Thyroid gland (tissue), 4 donors: ENCODE measurements at regions not wholly inside any gene's neighbourhood (a gene's known extent, or its start where the extent isn't known, plus 50 kb on each side); places are given as distances from the start of the nearest gene placed in this dataset.

Source experiments
- DNase-seq, 2 donors: peaks; one replicate each; pipeline ENCODE4 v3.0.0-alpha.2; 2019
- H3K27ac ChIP-seq, 3 donors: fragments of 200-600 bp; sonication (generic); 1 replicate in 2 of 3; 2 replicates in 1 of 3; pipeline ENCODE4 v1.5.1; 2016 to 2019; ENCODE audit warnings: mild to moderate bottlenecking in 1 of 3, moderate library complexity in 1 of 3
- H3K27me3 ChIP-seq: fragments of 200-600 bp; sonication (generic); one replicate; pipeline ENCODE4 v1.5.1; 2019
- H3K36me3 ChIP-seq, 2 donors: fragments of 200-600 bp; sonication (generic); one replicate each; pipeline ENCODE4 v1.5.1; 2016 to 2019
- H3K4me1 ChIP-seq, 2 donors: fragments of 200-600 bp; sonication (generic); one replicate each; pipeline ENCODE4 v1.5.1; 2017 to 2019
- H3K4me3 ChIP-seq, 3 donors: fragments of 200-600 bp; sonication (generic); replicated peaks in 1 of 3; 1 replicate in 2 of 3; 2 replicates in 1 of 3; pipeline ENCODE4 v1.5.1; 2016; ENCODE audit warnings: mild to moderate bottlenecking in 1 of 3
- H3K9me3 ChIP-seq: fragments of 200-600 bp; sonication (generic); one replicate; pipeline ENCODE4 v1.5.1; 2017
- POLR2A ChIP-seq, 2 donors: fragments of 450-650 bp; IDR thresholded peaks; one replicate each; pipeline ENCODE4 v1.6.1; 2017; ENCODE audit warnings: antibody characterized with exemption in 2 of 2, mild to moderate bottlenecking in 2 of 2, moderate library complexity in 1 of 2
- WGBS, 2 donors: methylation state at CpG; one replicate each; pipeline ENCODE4 v1.1.5; 2017; 5-methylcytosine and 5-hydroxymethylcytosine counted together
- intact Hi-C: fragments of 100-400 bp; cut with DNase I; formaldehyde crosslinking; loops from one replicate; pipeline ENCODE4 v1.15.1; 2023
- TF ChIP-seq, protein P1 (sequence below), 6 experiments: fragments of 200-600 bp in 3 of 6; fragments of 450-650 bp in 3 of 6; sonication (generic) in 3 of 6; IDR thresholded peaks; one replicate each; pipeline ENCODE4 v1.5.1; 2016 to 2019; ENCODE audit warnings: antibody characterized with exemption in 6 of 6, mild to moderate bottlenecking in 2 of 6, inconsistent platforms in 1 of 6, moderate library complexity in 1 of 6

DNA sequence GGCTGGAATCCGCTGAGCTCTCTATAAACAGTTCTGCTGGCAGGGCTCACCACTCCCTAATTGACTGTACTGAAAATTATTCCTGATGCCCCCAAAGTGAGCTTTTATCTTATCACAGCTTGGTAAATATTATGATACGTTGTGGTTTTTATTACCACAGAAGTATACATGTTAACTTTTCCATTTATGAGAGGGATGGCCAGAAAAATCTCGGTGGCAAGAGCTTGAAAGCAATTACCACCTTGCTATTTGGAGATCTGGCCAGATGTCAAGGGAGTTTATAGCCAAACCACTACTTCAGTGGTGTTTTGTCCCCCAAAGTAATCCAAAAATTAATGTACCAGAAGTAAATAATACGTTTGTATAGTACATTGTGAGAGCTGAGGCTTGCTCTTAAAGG, 75.4 kb upstream of the RCN1 start:
- no peak for DNase-seq
- Histone ChIP-seq H3K9me3 (no peaks in the 10 kb centered on the region), H3K27ac (no peak overlapping the region), H3K4me3 (no peak overlapping the region), H3K27me3 (no peaks in the 10 kb centered on the region), H3K36me3 (no peaks in the 10 kb centered on the region), H3K4me1 (no peaks in the 10 kb centered on the region)
- intact Hi-C loops: no loop called here
- 67 to 81% methylated on average over 4 of the region's 4 CpGs for WGBS, 2 donors
- TF ChIP-seq, protein P1, sequence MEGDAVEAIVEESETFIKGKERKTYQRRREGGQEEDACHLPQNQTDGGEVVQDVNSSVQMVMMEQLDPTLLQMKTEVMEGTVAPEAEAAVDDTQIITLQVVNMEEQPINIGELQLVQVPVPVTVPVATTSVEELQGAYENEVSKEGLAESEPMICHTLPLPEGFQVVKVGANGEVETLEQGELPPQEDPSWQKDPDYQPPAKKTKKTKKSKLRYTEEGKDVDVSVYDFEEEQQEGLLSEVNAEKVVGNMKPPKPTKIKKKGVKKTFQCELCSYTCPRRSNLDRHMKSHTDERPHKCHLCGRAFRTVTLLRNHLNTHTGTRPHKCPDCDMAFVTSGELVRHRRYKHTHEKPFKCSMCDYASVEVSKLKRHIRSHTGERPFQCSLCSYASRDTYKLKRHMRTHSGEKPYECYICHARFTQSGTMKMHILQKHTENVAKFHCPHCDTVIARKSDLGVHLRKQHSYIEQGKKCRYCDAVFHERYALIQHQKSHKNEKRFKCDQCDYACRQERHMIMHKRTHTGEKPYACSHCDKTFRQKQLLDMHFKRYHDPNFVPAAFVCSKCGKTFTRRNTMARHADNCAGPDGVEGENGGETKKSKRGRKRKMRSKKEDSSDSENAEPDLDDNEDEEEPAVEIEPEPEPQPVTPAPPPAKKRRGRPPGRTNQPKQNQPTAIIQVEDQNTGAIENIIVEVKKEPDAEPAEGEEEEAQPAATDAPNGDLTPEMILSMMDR (IDR thresholded peaks at IDR 0.05): no peak
- no peak for TF ChIP-seq POLR2A (IDR thresholded peaks at IDR 0.05)

DNA sequence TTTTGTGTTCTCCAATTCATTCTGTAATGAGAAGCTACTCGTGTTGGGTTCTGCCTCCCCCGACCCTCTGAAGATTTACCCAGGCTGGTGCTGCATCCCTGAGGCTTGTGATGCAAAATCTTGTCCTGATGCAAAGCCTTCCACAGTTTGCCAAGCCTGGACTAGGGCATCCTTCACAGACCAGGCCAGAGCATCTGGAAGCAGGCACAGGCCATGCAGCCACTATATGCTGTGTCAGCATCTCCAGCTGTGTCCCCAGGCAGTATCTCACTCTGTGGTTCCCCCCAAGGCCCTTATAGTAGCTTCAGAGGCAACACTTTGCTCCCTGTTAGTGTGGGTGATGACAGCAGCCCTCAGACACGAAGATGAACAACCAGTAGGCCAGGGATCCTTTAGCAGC, 77.3 kb upstream of the RCN1 start:
- intact Hi-C loops: no loop called here
- H3K4me3 ChIP-seq: no peak overlapping the region
- no peak for DNase-seq
- no peaks in the 10 kb centered on the region for H3K36me3 ChIP-seq
- H3K9me3 ChIP-seq: no peaks in the 10 kb centered on the region
- WGBS, 2 donors: 43 to 46% methylated on average over 3 of the region's 3 CpGs
- no peaks in the 10 kb centered on the region for H3K27me3 ChIP-seq
- no peak for TF ChIP-seq POLR2A (IDR thresholded peaks at IDR 0.05)
- H3K27ac ChIP-seq: no peak overlapping the region
- no peaks in the 10 kb centered on the region for H3K4me1 ChIP-seq

DNA sequence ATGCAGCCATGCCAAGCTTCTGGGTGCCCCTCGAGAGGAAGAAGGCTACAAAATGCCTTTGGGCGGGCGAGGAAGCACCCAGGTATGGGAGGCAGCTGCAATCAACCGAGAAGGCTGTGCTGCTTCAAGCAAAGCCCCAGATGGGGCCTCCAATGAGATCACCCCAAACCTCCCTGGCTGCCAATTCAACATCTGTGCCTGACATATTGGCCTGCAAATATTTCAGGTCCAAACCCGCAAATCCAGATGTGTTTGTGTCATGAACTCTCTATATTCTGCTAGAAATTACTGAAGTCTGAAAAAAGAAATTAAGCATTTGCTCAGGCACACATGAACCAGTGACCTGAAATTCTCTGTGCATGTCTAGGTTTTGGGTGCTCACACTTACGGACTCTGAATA, 78.8 kb upstream of the RCN1 start:
- TF ChIP-seq, protein P1 (IDR thresholded peaks at IDR 0.05): no peak
- no peak for TF ChIP-seq POLR2A (IDR thresholded peaks at IDR 0.05)
- H3K27ac ChIP-seq: no peak overlapping the region
- no peaks in the 10 kb centered on the region for H3K9me3 ChIP-seq
- 68 to 87% methylated on average over 6 of the region's 6 CpGs for WGBS, 2 donors
- H3K27me3 ChIP-seq: no peaks in the 10 kb centered on the region
- no peak for DNase-seq
- intact Hi-C loops: no loop called here
- no peaks in the 10 kb centered on the region for H3K4me1 ChIP-seq
- no peak overlapping the region for H3K4me3 ChIP-seq
- H3K36me3 ChIP-seq: no peaks in the 10 kb centered on the region

DNA sequence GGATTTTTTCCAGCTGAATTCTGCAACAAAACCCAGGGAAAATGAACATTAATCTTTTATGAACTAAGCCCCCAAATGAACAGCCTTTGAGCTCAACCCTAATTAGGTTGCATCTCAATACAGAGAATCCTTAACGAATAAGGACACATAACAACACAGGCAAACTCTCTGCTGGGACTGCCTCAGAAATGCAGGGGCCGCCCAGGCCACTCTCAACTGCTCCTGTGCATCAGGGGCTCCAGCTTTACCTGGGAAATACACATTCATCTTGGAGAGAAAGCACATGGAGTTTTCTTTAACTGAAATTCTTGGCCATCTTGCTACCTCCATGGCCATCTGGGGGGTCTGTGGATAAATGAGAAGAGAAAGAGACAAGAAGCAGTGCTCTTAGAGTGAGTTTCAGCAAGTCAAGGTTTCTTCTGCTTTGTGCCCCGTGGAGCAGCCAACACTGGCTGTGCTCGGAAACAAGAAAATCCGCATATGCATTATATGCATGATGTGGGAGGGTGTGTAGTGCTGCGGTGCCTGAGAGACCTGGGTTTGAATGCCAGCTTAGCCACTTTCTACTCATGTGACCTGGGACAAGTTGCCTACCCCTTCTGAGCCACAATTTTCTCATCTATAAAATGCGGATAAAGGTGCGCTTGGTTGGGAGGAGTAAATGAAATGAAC, 81.9 kb upstream of the RCN1 start:
- intact Hi-C loops: no loop called here
- TF ChIP-seq, protein P1 (IDR thresholded peaks at IDR 0.05): no peak
- TF ChIP-seq POLR2A (IDR thresholded peaks at IDR 0.05): no peak
- 56 to 62% methylated on average over 8 of the region's 8 CpGs for WGBS, 2 donors

DNA sequence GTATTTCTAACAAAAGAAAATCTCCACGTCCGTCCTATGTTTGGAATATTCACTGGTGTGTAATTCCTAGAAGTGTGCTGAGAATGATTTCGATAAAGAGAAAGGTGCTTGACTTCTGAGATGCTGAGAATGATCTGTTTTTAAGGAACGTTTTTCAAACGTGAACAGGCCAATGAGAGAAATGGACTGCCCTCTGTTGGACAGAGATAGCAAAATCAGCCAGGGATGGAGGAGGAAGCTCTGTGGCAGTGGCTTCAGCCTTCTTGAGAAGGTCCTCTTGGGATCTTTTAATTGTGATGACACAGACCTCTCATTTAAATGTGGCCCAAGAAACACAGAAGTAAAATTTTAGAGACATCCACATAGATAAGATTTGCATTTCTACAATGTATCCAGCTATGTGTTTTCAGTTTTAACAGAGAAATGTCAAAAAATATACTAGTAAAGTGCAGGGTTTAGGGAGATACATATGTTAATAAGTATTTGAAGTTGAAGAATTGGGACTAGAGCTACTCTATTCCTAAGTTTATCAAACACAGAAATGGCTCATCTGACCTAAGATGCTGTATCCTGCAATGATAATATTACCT, 84.0 kb upstream of the RCN1 start:
- peak in 1 of 2 donors; percentile 6 for DNase-seq
- intact Hi-C loops: no loop called here
- Histone ChIP-seq H3K27ac (no peak overlapping the region), H3K36me3 (no peaks in the 10 kb centered on the region), H3K9me3 (no peaks in the 10 kb centered on the region), H3K4me3 (no peak overlapping the region), H3K4me1 (no peaks in the 10 kb centered on the region), H3K27me3 (no peaks in the 10 kb centered on the region)
- 9 to 11% methylated on average over 5 of the region's 5 CpGs for WGBS, 2 donors
- TF ChIP-seq, protein P1 (IDR thresholded peaks at IDR 0.05): peak in 3 of 6 experiments; percentile 29 to 49 (median 34)
- no peak for TF ChIP-seq POLR2A (IDR thresholded peaks at IDR 0.05)

More for the DNA sequence above, 81.9 kb upstream of the RCN1 start:
- Histone ChIP-seq H3K27me3 (no peaks in the 10 kb centered on the region), H3K4me1 (no peaks in the 10 kb centered on the region), H3K4me3 (no peak overlapping the region), H3K27ac (no peak overlapping the region), H3K9me3 (no peaks in the 10 kb centered on the region), H3K36me3 (no peaks in the 10 kb centered on the region)
- DNase-seq: no peak
